WTC11 (cell line): ENCODE measurements at regions not wholly inside any gene's neighbourhood (a gene's known extent, or its start where the extent isn't known, plus 50 kb on each side); places are given as distances from the start of the nearest gene placed in this dataset.
A peak's percentile ranks its signal among the peaks of the same experiment; 100 is the strongest.

ENCODE experiments used
- ATAC-seq: fragments of 200-7000 bp; cut with Tn5 transposase; 2 replicates; pipeline ENCODE4 v1.10.0; 2021; ENCODE audit warnings: mild to moderate bottlenecking, moderate library complexity
- CTCF ChIA-PET: fragments of 300-600 bp; sonication (Branson Sonifier 250); formaldehyde crosslinking; loops from one replicate; lab custom pipeline; 2021; ENCODE audit warnings: antibody characterized with exemption; lab: Charles Lee
- POLR2A ChIA-PET: fragments of 350-600 bp; sonication (Branson Sonifier 250); formaldehyde crosslinking; loops from one replicate; lab custom pipeline; 2021; ENCODE audit warnings: antibody characterized with exemption; lab: Charles Lee
- DNase-seq: peaks from one replicate; pipeline ENCODE4 v3.0.0; 2021; ENCODE audit warnings: low spot score
- H3K27ac Mint-ChIP-seq: 2 replicates; pipeline ENCODE4 v1.8.0; 2021; ENCODE audit warnings: mixed read lengths
- H3K27me3 Mint-ChIP-seq: 2 replicates; pipeline ENCODE4 v1.8.0; 2021; ENCODE audit warnings: low read depth, mild to moderate bottlenecking, moderate library complexity, mixed read lengths
- H3K36me3 Mint-ChIP-seq: 2 replicates; pipeline ENCODE4 v1.8.0; 2021; ENCODE audit warnings: mixed read lengths
- H3K4me1 Mint-ChIP-seq: 2 replicates; pipeline ENCODE4 v1.8.0; 2022; ENCODE audit warnings: mixed read lengths
- H3K4me3 Mint-ChIP-seq: 2 replicates; pipeline ENCODE4 v1.8.0; 2021; ENCODE audit warnings: mild to moderate bottlenecking, moderate library complexity, mixed read lengths
- H3K9me3 Mint-ChIP-seq: 2 replicates; pipeline ENCODE4 v1.8.0; 2021; ENCODE audit warnings: mixed read lengths
- CBFB ChIP-seq: sonication (generic); formaldehyde crosslinking; IDR thresholded peaks from 2 replicates; pipeline ENCODE4 v1.8.1; 2022; ENCODE audit warnings: mild to moderate bottlenecking, low read depth, missing genetic modification reagents
- GTF2I ChIP-seq: fragments of 250-450 bp; sonication (Bioruptor Pico); conservative IDR thresholded peaks from 2 replicates; pipeline ENCODE4 v1.4.0; 2021; ENCODE audit warnings: mild to moderate bottlenecking
- IRF2 ChIP-seq: sonication (generic); formaldehyde crosslinking; IDR thresholded peaks from 2 replicates; pipeline ENCODE4 v1.8.0; 2022; ENCODE audit warnings: low read depth, missing genetic modification reagents, borderline replicate concordance
- NR1H2 ChIP-seq: sonication (generic); formaldehyde crosslinking; IDR thresholded peaks from 2 replicates; pipeline ENCODE4 v1.9.0; 2021; ENCODE audit warnings: mild to moderate bottlenecking, moderate library complexity, missing genetic modification reagents
- OVOL2 ChIP-seq: fragments of 250-450 bp; sonication (Bioruptor Pico); IDR thresholded peaks from 2 replicates; pipeline ENCODE4 v1.9.0; 2021; ENCODE audit warnings: mild to moderate bottlenecking, borderline replicate concordance
- SMAD4 ChIP-seq: sonication (generic); formaldehyde crosslinking; IDR thresholded peaks from 2 replicates; pipeline ENCODE4 v1.8.0; 2022; ENCODE audit warnings: mild to moderate bottlenecking, missing genetic modification reagents
- TEAD1 ChIP-seq: sonication (generic); formaldehyde crosslinking; IDR thresholded peaks from 2 replicates; pipeline ENCODE4 v1.8.0; 2022; ENCODE audit warnings: mild to moderate bottlenecking, missing genetic modification reagents
- ZBTB21 ChIP-seq: sonication (generic); formaldehyde crosslinking; IDR thresholded peaks from 2 replicates; pipeline ENCODE4 v1.8.1; 2023; ENCODE audit warnings: mild to moderate bottlenecking, missing genetic modification reagents, borderline replicate concordance
- ZNF232 ChIP-seq: sonication (generic); formaldehyde crosslinking; IDR thresholded peaks from 2 replicates; pipeline ENCODE4 v1.8.0; 2022; ENCODE audit warnings: mild to moderate bottlenecking, missing genetic modification reagents
- ZNF671 ChIP-seq: fragments of 250-450 bp; sonication (Bioruptor Pico); IDR thresholded peaks from 2 replicates; pipeline ENCODE4 v1.8.0; 2021; ENCODE audit warnings: mild to moderate bottlenecking
- TF ChIP-seq, protein P1 (sequence below): fragments of 200-600 bp; IDR thresholded peaks from 2 replicates; pipeline ENCODE4 v1.8.0; 2022; ENCODE audit warnings: antibody characterized with exemption
- TF ChIP-seq, protein P2 (sequence below): sonication (generic); formaldehyde crosslinking; IDR thresholded peaks from 2 replicates; pipeline ENCODE4 v1.8.1; 2023; ENCODE audit warnings: mild to moderate bottlenecking, missing genetic modification reagents
- TF ChIP-seq, protein P3 (sequence below): sonication (generic); formaldehyde crosslinking; IDR thresholded peaks from 2 replicates; pipeline ENCODE4 v1.8.1; 2023; ENCODE audit warnings: mild to moderate bottlenecking, missing genetic modification reagents
- TF ChIP-seq, protein P4 (sequence below): sonication (generic); formaldehyde crosslinking; conservative IDR thresholded peaks from 2 replicates; pipeline ENCODE4 v1.8.1; 2022; ENCODE audit warnings: mild to moderate bottlenecking, missing genetic modification reagents
- TF ChIP-seq, protein P5 (sequence below): sonication (generic); formaldehyde crosslinking; IDR thresholded peaks from 2 replicates; pipeline ENCODE4 v1.8.1; 2023; ENCODE audit warnings: mild to moderate bottlenecking, moderate library complexity, missing genetic modification reagents
- TF ChIP-seq, protein P6 (sequence below): fragments of 250-450 bp; sonication (Bioruptor Pico); IDR thresholded peaks from 2 replicates; pipeline ENCODE4 v1.9.0; 2021; ENCODE audit warnings: mild to moderate bottlenecking, borderline replicate concordance
- TF ChIP-seq, protein P7 (sequence below): fragments of 250-450 bp; sonication (Bioruptor Pico); IDR thresholded peaks from 2 replicates; pipeline ENCODE4 v2.1.2; 2022; ENCODE audit warnings: mild to moderate bottlenecking, moderate library complexity

DNA sequence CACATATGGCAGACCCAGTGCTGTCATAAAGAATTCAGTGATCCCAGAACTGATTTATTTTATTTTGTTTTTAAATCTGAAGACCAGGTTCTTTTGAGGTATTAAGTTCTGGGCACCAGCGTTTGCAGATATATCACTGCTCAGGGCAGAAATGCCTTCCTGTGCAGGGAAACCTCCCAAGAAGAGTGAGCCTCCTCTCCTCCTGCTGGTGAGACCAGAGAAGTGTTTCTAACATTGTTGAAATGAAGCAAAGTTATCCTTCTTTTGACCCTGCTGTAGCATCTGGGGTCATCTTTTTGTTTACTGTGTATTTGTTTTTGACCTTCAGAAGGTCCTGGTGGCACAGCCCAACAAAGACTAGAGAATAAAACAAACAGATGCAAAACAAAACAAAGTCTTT is 94.0 kb downstream of the AQP4 start:
- no peaks in the 10 kb centered on the region for H3K27me3 Mint-ChIP-seq
- no peaks in the 10 kb centered on the region for H3K36me3 Mint-ChIP-seq
- peaks cover 5% of the 10 kb centered on the region for H3K4me1 Mint-ChIP-seq
- H3K4me3 Mint-ChIP-seq = no peak overlapping the region
- CTCF ChIA-PET = interaction anchor here (0.9 to 2.4 kb wide), 6 partner anchors 9 to 388 kb away, joined by 3 to 23 read pairs (median 4); no protein-coding TSS in a partner anchor
- H3K27ac Mint-ChIP-seq = no peak overlapping the region
- DNase-seq (peak; percentile 35), ATAC-seq (peak; percentile 78)
- POLR2A ChIA-PET = no interaction called here
- TF ChIP-seq, protein P1, sequence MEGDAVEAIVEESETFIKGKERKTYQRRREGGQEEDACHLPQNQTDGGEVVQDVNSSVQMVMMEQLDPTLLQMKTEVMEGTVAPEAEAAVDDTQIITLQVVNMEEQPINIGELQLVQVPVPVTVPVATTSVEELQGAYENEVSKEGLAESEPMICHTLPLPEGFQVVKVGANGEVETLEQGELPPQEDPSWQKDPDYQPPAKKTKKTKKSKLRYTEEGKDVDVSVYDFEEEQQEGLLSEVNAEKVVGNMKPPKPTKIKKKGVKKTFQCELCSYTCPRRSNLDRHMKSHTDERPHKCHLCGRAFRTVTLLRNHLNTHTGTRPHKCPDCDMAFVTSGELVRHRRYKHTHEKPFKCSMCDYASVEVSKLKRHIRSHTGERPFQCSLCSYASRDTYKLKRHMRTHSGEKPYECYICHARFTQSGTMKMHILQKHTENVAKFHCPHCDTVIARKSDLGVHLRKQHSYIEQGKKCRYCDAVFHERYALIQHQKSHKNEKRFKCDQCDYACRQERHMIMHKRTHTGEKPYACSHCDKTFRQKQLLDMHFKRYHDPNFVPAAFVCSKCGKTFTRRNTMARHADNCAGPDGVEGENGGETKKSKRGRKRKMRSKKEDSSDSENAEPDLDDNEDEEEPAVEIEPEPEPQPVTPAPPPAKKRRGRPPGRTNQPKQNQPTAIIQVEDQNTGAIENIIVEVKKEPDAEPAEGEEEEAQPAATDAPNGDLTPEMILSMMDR = peak; percentile 47; the same call in 1 of the 2 replicates
- TF ChIP-seq, protein P2, sequence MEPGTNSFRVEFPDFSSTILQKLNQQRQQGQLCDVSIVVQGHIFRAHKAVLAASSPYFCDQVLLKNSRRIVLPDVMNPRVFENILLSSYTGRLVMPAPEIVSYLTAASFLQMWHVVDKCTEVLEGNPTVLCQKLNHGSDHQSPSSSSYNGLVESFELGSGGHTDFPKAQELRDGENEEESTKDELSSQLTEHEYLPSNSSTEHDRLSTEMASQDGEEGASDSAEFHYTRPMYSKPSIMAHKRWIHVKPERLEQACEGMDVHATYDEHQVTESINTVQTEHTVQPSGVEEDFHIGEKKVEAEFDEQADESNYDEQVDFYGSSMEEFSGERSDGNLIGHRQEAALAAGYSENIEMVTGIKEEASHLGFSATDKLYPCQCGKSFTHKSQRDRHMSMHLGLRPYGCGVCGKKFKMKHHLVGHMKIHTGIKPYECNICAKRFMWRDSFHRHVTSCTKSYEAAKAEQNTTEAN (CRISPR knock-in tag) = no peak
- no peak for TF ChIP-seq NR1H2
- peaks cover 3% of the 10 kb centered on the region; the same call in 1 of the 2 replicates for H3K9me3 Mint-ChIP-seq

DNA sequence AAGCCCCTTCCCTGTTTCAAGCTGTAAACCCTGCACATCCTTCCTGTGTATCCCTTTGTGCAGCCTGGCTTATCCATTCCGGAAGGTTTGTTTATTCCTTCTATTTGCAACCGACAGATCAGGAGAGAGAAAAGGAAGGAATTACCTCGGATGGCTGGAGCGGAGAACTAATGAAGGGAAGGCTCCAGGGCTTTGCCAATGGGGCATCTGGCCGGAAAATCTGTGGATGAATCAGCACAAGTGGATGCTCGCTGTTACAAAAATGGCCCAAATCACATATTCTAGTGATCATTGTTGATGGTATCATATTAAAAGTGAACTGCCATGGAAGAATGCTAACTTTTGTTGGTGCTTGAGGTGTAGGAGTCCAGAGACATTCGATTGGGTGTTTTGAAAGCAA is 97.1 kb downstream of the AQP4 start:
- no peak overlapping the region for H3K27ac Mint-ChIP-seq
- H3K4me3 Mint-ChIP-seq = no peak overlapping the region
- ATAC-seq (no peak), DNase-seq (no peak)
- H3K9me3 Mint-ChIP-seq = peaks cover 3% of the 10 kb centered on the region; the same call in 1 of the 2 replicates
- TF ChIP-seq ZNF671 (no peak), ZNF232 (CRISPR knock-in tag) (no peak), TEAD1 (CRISPR knock-in tag) (no peak)
- TF ChIP-seq, protein P3, sequence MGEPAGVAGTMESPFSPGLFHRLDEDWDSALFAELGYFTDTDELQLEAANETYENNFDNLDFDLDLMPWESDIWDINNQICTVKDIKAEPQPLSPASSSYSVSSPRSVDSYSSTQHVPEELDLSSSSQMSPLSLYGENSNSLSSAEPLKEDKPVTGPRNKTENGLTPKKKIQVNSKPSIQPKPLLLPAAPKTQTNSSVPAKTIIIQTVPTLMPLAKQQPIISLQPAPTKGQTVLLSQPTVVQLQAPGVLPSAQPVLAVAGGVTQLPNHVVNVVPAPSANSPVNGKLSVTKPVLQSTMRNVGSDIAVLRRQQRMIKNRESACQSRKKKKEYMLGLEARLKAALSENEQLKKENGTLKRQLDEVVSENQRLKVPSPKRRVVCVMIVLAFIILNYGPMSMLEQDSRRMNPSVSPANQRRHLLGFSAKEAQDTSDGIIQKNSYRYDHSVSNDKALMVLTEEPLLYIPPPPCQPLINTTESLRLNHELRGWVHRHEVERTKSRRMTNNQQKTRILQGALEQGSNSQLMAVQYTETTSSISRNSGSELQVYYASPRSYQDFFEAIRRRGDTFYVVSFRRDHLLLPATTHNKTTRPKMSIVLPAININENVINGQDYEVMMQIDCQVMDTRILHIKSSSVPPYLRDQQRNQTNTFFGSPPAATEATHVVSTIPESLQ (CRISPR knock-in tag) = no peak
- TF ChIP-seq, protein P4, sequence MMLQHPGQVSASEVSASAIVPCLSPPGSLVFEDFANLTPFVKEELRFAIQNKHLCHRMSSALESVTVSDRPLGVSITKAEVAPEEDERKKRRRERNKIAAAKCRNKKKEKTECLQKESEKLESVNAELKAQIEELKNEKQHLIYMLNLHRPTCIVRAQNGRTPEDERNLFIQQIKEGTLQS = no peak
- TF ChIP-seq, protein P5, sequence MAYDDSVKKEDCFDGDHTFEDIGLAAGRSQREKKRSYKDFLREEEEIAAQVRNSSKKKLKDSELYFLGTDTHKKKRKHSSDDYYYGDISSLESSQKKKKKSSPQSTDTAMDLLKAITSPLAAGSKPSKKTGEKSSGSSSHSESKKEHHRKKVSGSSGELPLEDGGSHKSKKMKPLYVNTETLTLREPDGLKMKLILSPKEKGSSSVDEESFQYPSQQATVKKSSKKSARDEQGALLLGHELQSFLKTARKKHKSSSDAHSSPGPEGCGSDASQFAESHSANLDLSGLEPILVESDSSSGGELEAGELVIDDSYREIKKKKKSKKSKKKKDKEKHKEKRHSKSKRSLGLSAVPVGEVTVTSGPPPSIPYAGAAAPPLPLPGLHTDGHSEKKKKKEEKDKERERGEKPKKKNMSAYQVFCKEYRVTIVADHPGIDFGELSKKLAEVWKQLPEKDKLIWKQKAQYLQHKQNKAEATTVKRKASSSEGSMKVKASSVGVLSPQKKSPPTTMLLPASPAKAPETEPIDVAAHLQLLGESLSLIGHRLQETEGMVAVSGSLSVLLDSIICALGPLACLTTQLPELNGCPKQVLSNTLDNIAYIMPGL (CRISPR knock-in tag) = no peak
- peaks cover 5% of the 10 kb centered on the region; the same call in 1 of the 2 replicates for H3K4me1 Mint-ChIP-seq
- POLR2A ChIA-PET = no interaction called here
- CTCF ChIA-PET = no interaction called here
- no peaks in the 10 kb centered on the region for H3K36me3 Mint-ChIP-seq
- H3K27me3 Mint-ChIP-seq = no peaks in the 10 kb centered on the region

DNA sequence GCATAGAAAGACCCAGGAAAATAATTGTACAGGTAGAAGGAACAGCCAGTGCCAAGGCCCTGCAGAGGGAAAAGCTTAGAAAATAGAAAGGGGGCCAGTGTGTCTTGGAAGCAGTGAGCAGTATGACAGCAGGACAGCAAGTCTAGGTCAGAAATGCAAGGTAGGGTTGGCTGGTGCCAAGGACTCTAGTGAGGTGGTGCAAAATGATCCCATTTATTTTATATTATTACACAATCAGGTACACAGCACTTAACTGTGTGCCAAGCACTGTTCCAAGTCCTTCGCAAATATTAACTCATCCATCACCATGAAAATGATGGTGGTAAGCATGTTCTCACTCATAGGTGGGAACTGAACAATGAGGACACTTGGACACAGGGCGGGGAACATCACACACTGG is 100.0 kb downstream of the AQP4 start:
- no peak overlapping the region for H3K27ac Mint-ChIP-seq
- no peaks in the 10 kb centered on the region; the same call in 1 of the 2 replicates for H3K27me3 Mint-ChIP-seq
- ATAC-seq (no peak), DNase-seq (no peak)
- CTCF ChIA-PET = interaction anchor here (1.4 kb wide), 1 partner anchor 144 kb away, joined by 3 read pairs; no protein-coding TSS in a partner anchor
- no peak overlapping the region for H3K4me3 Mint-ChIP-seq
- peaks cover 3% of the 10 kb centered on the region; the same call in 1 of the 2 replicates for H3K36me3 Mint-ChIP-seq
- peaks cover 11% of the 10 kb centered on the region; the same call in 1 of the 2 replicates for H3K4me1 Mint-ChIP-seq
- H3K9me3 Mint-ChIP-seq = peaks cover 8% of the 10 kb centered on the region
- POLR2A ChIA-PET = no interaction called here
- TF ChIP-seq CBFB (CRISPR knock-in tag) (no peak), TEAD1 (CRISPR knock-in tag) (no peak), OVOL2 (CRISPR knock-in tag) (no peak), IRF2 (CRISPR knock-in tag) (no peak), ZBTB21 (CRISPR knock-in tag) (no peak), GTF2I (CRISPR knock-in tag) (no peak), SMAD4 (CRISPR knock-in tag) (no peak)
- TF ChIP-seq, protein P6, sequence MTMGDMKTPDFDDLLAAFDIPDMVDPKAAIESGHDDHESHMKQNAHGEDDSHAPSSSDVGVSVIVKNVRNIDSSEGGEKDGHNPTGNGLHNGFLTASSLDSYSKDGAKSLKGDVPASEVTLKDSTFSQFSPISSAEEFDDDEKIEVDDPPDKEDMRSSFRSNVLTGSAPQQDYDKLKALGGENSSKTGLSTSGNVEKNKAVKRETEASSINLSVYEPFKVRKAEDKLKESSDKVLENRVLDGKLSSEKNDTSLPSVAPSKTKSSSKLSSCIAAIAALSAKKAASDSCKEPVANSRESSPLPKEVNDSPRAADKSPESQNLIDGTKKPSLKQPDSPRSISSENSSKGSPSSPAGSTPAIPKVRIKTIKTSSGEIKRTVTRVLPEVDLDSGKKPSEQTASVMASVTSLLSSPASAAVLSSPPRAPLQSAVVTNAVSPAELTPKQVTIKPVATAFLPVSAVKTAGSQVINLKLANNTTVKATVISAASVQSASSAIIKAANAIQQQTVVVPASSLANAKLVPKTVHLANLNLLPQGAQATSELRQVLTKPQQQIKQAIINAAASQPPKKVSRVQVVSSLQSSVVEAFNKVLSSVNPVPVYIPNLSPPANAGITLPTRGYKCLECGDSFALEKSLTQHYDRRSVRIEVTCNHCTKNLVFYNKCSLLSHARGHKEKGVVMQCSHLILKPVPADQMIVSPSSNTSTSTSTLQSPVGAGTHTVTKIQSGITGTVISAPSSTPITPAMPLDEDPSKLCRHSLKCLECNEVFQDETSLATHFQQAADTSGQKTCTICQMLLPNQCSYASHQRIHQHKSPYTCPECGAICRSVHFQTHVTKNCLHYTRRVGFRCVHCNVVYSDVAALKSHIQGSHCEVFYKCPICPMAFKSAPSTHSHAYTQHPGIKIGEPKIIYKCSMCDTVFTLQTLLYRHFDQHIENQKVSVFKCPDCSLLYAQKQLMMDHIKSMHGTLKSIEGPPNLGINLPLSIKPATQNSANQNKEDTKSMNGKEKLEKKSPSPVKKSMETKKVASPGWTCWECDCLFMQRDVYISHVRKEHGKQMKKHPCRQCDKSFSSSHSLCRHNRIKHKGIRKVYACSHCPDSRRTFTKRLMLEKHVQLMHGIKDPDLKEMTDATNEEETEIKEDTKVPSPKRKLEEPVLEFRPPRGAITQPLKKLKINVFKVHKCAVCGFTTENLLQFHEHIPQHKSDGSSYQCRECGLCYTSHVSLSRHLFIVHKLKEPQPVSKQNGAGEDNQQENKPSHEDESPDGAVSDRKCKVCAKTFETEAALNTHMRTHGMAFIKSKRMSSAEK (CRISPR knock-in tag) = no peak
- TF ChIP-seq, protein P7, sequence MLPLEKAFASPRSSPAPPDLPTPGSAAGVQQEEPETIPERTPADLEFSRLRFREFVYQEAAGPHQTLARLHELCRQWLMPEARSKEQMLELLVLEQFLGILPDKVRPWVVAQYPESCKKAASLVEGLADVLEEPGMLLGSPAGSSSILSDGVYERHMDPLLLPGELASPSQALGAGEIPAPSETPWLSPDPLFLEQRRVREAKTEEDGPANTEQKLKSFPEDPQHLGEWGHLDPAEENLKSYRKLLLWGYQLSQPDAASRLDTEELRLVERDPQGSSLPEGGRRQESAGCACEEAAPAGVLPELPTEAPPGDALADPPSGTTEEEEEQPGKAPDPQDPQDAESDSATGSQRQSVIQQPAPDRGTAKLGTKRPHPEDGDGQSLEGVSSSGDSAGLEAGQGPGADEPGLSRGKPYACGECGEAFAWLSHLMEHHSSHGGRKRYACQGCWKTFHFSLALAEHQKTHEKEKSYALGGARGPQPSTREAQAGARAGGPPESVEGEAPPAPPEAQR (CRISPR knock-in tag) = no peak
- TF ChIP-seq, protein P5 (CRISPR knock-in tag) = no peak
